ENCODE measurements at regions not wholly inside any gene's neighbourhood (a gene's known extent, or its start where the extent isn't known, plus 50 kb on each side); places are given as distances from the start of the nearest gene placed in this dataset.

DNA sequence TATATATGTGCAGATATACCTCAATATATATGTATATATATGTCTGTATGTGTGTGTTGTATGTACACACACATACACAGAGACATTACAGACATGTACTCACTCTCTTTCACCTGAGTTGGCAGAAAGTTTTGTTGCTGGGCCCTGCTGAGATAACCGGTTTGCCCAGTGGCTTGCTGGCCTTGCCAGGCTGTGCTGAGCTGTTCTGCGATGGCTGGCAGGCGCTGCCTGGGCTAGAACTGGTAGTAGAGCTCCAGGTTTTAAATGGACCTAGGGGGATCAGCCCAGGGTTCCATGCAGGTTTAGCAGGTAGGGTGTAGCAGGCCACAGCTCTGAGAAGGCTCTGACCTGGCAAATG lies 394.3 kb downstream of the GADD45G start:
- peak overlapping the region; percentile 77 for H3K27ac ChIP-seq (ENCODE audit: low read depth, low read length)
- peaks cover 53 to 65% (median 58%) of the 10 kb centered on the region in 3 donors for H3K4me1 ChIP-seq (ENCODE audit: control insufficient read depth in 3 of 3, insufficient read depth in 3 of 3, low read length in 3 of 3)
- no peaks in the 10 kb centered on the region for H3K27me3 ChIP-seq (ENCODE audit: control insufficient read depth in 3 of 3, insufficient read depth in 3 of 3, low read length in 3 of 3)
- peak overlapping the region; percentile 51 to 83 (median 79) for H3K9ac ChIP-seq (ENCODE audit: low read depth in 1 of 3, low read length in 3 of 3)
- H3K9me3 ChIP-seq (ENCODE audit: control insufficient read depth in 3 of 3, low read length in 3 of 3): no peaks in the 10 kb centered on the region
- peak overlapping the region in 1 of 3 donors; percentile 70 for H3K4me3 ChIP-seq (ENCODE audit: low read length in 3 of 3)
- H3K36me3 ChIP-seq (ENCODE audit: control insufficient read depth in 3 of 3, insufficient read depth in 3 of 3, low read length in 3 of 3): no peaks in the 10 kb centered on the region

- Histone ChIP-seq H3K36me3 (ENCODE audit: control insufficient read depth in 3 of 3, insufficient read depth in 3 of 3, low read length in 3 of 3) (no peaks in the 10 kb centered on the region), H3K9me3 (ENCODE audit: control insufficient read depth in 3 of 3, low read length in 3 of 3) (no peaks in the 10 kb centered on the region), H3K27me3 (ENCODE audit: control insufficient read depth in 3 of 3, insufficient read depth in 3 of 3, low read length in 3 of 3) (no peaks in the 10 kb centered on the region), H3K4me1 (ENCODE audit: control insufficient read depth in 3 of 3, insufficient read depth in 3 of 3, low read length in 3 of 3) (peaks cover 50 to 61% (median 52%) of the 10 kb centered on the region in 3 donors), H3K4me3 (ENCODE audit: low read length in 3 of 3) (peak overlapping the region; percentile 46 to 70 (median 65)), H3K9ac (ENCODE audit: low read depth in 1 of 3, low read length in 3 of 3) (peak overlapping the region; percentile 51 to 83 (median 79)), H3K27ac (ENCODE audit: low read depth, low read length) (peak overlapping the region; percentile 77)
Measured at GRCh38 chr9:89999534-90000370, 394.9 kb downstream of the GADD45G start.

- Histone ChIP-seq H3K36me3 (ENCODE audit: control insufficient read depth in 3 of 3, insufficient read depth in 3 of 3, low read length in 3 of 3) (no peaks in the 10 kb centered on the region), H3K27ac (ENCODE audit: low read depth, low read length) (peak overlapping the region; percentile 77), H3K4me3 (ENCODE audit: low read length in 3 of 3) (no peak overlapping the region), H3K4me1 (ENCODE audit: control insufficient read depth in 3 of 3, insufficient read depth in 3 of 3, low read length in 3 of 3) (peaks cover 48 to 50% (median 50%) of the 10 kb centered on the region in 3 donors), H3K9ac (ENCODE audit: low read depth in 1 of 3, low read length in 3 of 3) (peak overlapping the region in 1 of 3 donors; percentile 13), H3K27me3 (ENCODE audit: control insufficient read depth in 3 of 3, insufficient read depth in 3 of 3, low read length in 3 of 3) (no peaks in the 10 kb centered on the region), H3K9me3 (ENCODE audit: control insufficient read depth in 3 of 3, low read length in 3 of 3) (no peaks in the 10 kb centered on the region)
Measured at GRCh38 chr9:90000925-90001324, 396.1 kb downstream of the GADD45G start.

DNA sequence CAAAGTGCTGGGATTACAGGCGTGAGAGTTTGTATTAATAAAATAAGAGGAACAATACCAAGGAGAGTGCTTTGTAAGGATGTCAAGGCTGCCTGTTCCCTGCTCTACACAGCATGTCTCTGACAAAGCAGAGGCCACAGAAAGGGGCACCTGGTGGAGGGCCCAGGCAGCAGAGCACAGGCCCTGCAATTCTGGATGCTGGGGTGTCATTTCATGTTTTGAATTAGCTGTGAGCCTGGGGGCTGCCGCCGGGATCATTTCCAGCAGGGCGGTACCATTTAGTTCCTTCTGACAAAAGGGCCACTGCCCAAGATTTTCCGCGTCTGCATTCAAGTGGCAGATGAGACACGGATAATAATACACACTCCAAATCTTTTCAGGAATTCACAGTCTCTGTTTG lies 396.9 kb downstream of the GADD45G start:
- Histone ChIP-seq H3K4me3 (ENCODE audit: low read length in 3 of 3) (no peak overlapping the region), H3K9me3 (ENCODE audit: control insufficient read depth in 3 of 3, low read length in 3 of 3) (no peaks in the 10 kb centered on the region), H3K27ac (ENCODE audit: low read depth, low read length) (peak overlapping the region; percentile 56), H3K27me3 (ENCODE audit: control insufficient read depth in 3 of 3, insufficient read depth in 3 of 3, low read length in 3 of 3) (no peaks in the 10 kb centered on the region), H3K36me3 (ENCODE audit: control insufficient read depth in 3 of 3, insufficient read depth in 3 of 3, low read length in 3 of 3) (no peaks in the 10 kb centered on the region), H3K9ac (ENCODE audit: low read depth in 1 of 3, low read length in 3 of 3) (peak overlapping the region in 1 of 3 donors; percentile 61), H3K4me1 (ENCODE audit: control insufficient read depth in 3 of 3, insufficient read depth in 3 of 3, low read length in 3 of 3) (peaks cover 48 to 50% (median 50%) of the 10 kb centered on the region in 3 donors)

- peak overlapping the region in 1 of 3 donors; percentile 61 for H3K9ac ChIP-seq (ENCODE audit: low read depth in 1 of 3, low read length in 3 of 3)
- H3K4me3 ChIP-seq (ENCODE audit: low read length in 3 of 3): peak overlapping the region in 1 of 3 donors; percentile 9
Measured at GRCh38 chr9:90002397-90003271, 397.8 kb downstream of the GADD45G start.

DNA sequence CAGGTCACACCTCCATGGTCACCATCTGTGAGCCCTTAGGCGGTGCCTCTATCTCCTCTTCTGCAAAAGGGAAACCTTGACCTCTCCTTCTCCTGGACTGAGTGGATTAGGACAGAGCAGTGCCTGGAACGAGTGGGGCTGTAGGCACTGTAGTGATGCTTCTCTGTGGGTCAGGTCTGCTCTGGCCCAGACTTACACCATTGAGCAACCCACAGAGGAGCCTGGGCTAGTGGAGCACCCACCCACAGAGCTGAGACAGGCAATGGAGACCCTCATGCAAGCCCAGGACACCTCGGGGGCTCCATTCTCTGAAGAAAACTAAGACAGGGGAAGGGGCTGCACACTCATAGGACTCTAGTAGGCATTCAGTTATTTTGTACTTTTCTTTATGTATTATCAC lies 400.6 kb downstream of the GADD45G start:
- Histone ChIP-seq H3K4me3 (ENCODE audit: low read length in 3 of 3) (no peak overlapping the region), H3K27ac (ENCODE audit: low read depth, low read length) (no peak overlapping the region), H3K27me3 (ENCODE audit: control insufficient read depth in 3 of 3, insufficient read depth in 3 of 3, low read length in 3 of 3) (no peaks in the 10 kb centered on the region), H3K36me3 (ENCODE audit: control insufficient read depth in 3 of 3, insufficient read depth in 3 of 3, low read length in 3 of 3) (no peaks in the 10 kb centered on the region), H3K4me1 (ENCODE audit: control insufficient read depth in 3 of 3, insufficient read depth in 3 of 3, low read length in 3 of 3) (peaks cover 37 to 49% (median 45%) of the 10 kb centered on the region in 3 donors), H3K9ac (ENCODE audit: low read depth in 1 of 3, low read length in 3 of 3) (no peak overlapping the region), H3K9me3 (ENCODE audit: control insufficient read depth in 3 of 3, low read length in 3 of 3) (no peaks in the 10 kb centered on the region)

More at GRCh38 chr9:90002397-90003271, 397.8 kb downstream of the GADD45G start:
- Histone ChIP-seq H3K27me3 (ENCODE audit: control insufficient read depth in 3 of 3, insufficient read depth in 3 of 3, low read length in 3 of 3) (no peaks in the 10 kb centered on the region), H3K4me1 (ENCODE audit: control insufficient read depth in 3 of 3, insufficient read depth in 3 of 3, low read length in 3 of 3) (peaks cover 48 to 58% (median 55%) of the 10 kb centered on the region in 3 donors), H3K9me3 (ENCODE audit: control insufficient read depth in 3 of 3, low read length in 3 of 3) (no peaks in the 10 kb centered on the region), H3K27ac (ENCODE audit: low read depth, low read length) (peak overlapping the region; percentile 56), H3K36me3 (ENCODE audit: control insufficient read depth in 3 of 3, insufficient read depth in 3 of 3, low read length in 3 of 3) (no peaks in the 10 kb centered on the region)

DNA sequence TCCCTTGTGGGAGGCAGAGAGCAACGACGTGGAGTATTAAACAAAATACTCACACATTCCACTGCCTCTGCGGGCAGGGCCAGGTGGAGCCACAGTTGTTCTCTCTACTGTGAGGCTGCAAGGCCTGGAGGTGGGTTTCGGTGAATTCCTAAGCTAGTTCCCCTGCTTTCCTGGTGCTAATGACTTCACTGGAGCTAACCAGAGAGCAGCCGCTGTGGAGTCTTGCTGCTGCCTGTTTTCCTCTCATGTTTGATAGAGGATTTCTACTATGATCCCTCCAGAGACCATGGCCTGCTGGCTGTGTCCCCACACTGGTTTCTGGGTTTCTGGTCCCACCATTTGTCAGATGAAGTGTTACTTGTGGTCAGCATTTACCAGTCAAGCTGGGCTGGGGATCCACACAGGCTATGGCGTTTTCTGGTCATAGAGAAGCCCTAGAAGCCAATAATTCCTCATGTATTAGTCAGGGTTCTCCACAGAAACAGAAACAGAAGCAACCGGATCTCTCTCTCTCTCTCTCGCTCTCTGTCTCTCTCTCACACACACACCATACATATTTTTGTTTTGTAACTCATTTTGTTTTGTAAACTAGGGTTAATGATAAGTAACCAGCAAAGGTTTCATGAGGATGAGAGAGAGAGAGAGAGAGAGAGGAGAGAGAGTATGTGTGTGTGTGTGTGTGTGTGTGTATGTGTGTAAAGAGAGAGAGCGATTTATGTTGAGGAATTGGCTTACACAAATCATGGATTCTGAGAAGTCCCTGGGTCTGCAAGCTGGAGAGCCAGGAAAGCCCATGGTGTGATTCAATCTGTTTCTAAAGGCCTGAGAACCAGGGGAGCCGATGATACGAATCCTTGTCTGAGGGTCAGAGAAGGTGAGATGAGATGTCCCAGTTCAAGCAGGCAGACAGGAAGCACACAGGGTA lies 403.0 kb downstream of the GADD45G start:
- H3K9me3 ChIP-seq (ENCODE audit: control insufficient read depth in 3 of 3, low read length in 3 of 3): no peaks in the 10 kb centered on the region
- peaks cover 17 to 29% (median 25%) of the 10 kb centered on the region in 3 donors for H3K4me1 ChIP-seq (ENCODE audit: control insufficient read depth in 3 of 3, insufficient read depth in 3 of 3, low read length in 3 of 3)
- no peaks in the 10 kb centered on the region for H3K36me3 ChIP-seq (ENCODE audit: control insufficient read depth in 3 of 3, insufficient read depth in 3 of 3, low read length in 3 of 3)
- H3K9ac ChIP-seq (ENCODE audit: low read depth in 1 of 3, low read length in 3 of 3): peak overlapping the region in 1 of 3 donors; percentile 1
- H3K4me3 ChIP-seq (ENCODE audit: low read length in 3 of 3): no peak overlapping the region
- no peaks in the 10 kb centered on the region for H3K27me3 ChIP-seq (ENCODE audit: control insufficient read depth in 3 of 3, insufficient read depth in 3 of 3, low read length in 3 of 3)
- peak overlapping the region; percentile 71 for H3K27ac ChIP-seq (ENCODE audit: low read depth, low read length)

DNA sequence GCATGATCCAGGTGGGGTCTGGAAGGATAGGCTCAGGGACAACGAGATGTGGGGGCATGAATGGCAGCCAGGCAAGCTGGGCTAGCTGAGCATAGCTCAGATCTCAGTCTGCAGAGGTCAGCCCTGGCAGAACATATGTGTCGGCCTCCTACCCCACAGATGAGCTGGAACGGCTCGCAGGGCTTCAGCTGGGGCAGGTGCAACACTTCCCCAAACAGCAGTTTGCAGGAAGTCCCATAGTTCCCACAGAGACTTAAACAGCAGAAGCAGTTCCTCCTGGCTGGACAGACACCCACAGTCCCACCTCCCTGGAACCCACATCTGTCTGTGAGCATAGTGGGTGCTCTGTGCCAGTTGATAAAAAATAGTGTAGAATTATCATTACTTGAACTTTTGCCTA lies 404.6 kb downstream of the GADD45G start:
- peaks cover 3 to 14% (median 11%) of the 10 kb centered on the region in 3 donors for H3K4me1 ChIP-seq (ENCODE audit: control insufficient read depth in 3 of 3, insufficient read depth in 3 of 3, low read length in 3 of 3)
- H3K4me3 ChIP-seq (ENCODE audit: low read length in 3 of 3): no peak overlapping the region
- no peak overlapping the region for H3K9ac ChIP-seq (ENCODE audit: low read depth in 1 of 3, low read length in 3 of 3)
- H3K36me3 ChIP-seq (ENCODE audit: control insufficient read depth in 3 of 3, insufficient read depth in 3 of 3, low read length in 3 of 3): no peaks in the 10 kb centered on the region
- no peaks in the 10 kb centered on the region for H3K9me3 ChIP-seq (ENCODE audit: control insufficient read depth in 3 of 3, low read length in 3 of 3)
- no peaks in the 10 kb centered on the region for H3K27me3 ChIP-seq (ENCODE audit: control insufficient read depth in 3 of 3, insufficient read depth in 3 of 3, low read length in 3 of 3)
- no peak overlapping the region for H3K27ac ChIP-seq (ENCODE audit: low read depth, low read length)

- Histone ChIP-seq H3K36me3 (ENCODE audit: control insufficient read depth in 3 of 3, insufficient read depth in 3 of 3, low read length in 3 of 3) (no peaks in the 10 kb centered on the region), H3K4me3 (ENCODE audit: low read length in 3 of 3) (no peak overlapping the region), H3K27me3 (ENCODE audit: control insufficient read depth in 3 of 3, insufficient read depth in 3 of 3, low read length in 3 of 3) (no peaks in the 10 kb centered on the region), H3K9me3 (ENCODE audit: control insufficient read depth in 3 of 3, low read length in 3 of 3) (no peaks in the 10 kb centered on the region), H3K27ac (ENCODE audit: low read depth, low read length) (no peak overlapping the region), H3K9ac (ENCODE audit: low read depth in 1 of 3, low read length in 3 of 3) (no peak overlapping the region), H3K4me1 (ENCODE audit: control insufficient read depth in 3 of 3, insufficient read depth in 3 of 3, low read length in 3 of 3) (peaks cover 3 to 14% (median 11%) of the 10 kb centered on the region in 3 donors)
Measured at GRCh38 chr9:90010793-90011192, 406.0 kb downstream of the GADD45G start.

Measured in skeletal muscle tissue (tissue), 3 donors.